Activated T-helper 17 cell treated with anti-CD3 and anti-CD28 coated beads, Interleukin-2, amount 50 U/mL, for 72 hours (primary cell): ENCODE measurements at regions not wholly inside any gene's neighbourhood (a gene's known extent, or its start where the extent isn't known, plus 50 kb on each side); places are given as distances from the start of the nearest gene placed in this dataset.

Experiments
- ATAC-seq: fragments of 150-1000 bp; cut with Tn5 transposase; replicated peaks from 2 replicates; pipeline ENCODE4 v1.10.0; 2021; ENCODE audit warnings: mild to moderate bottlenecking, moderate library complexity
- H3K27ac Mint-ChIP-seq: one replicate; pipeline ENCODE4 v1.8.0; 2022; ENCODE audit warnings: mixed read lengths
- H3K27me3 Mint-ChIP-seq: one replicate; pipeline ENCODE4 v1.8.0; 2022; ENCODE audit warnings: mixed read lengths
- H3K36me3 Mint-ChIP-seq: one replicate; pipeline ENCODE4 v1.8.0; 2022; ENCODE audit warnings: low read depth, mild to moderate bottlenecking, mixed read lengths
- H3K4me1 Mint-ChIP-seq: one replicate; pipeline ENCODE4 v1.8.0; 2022; ENCODE audit warnings: mixed read lengths
- H3K4me3 Mint-ChIP-seq: one replicate; pipeline ENCODE4 v1.8.0; 2022; ENCODE audit warnings: mild to moderate bottlenecking, mixed read lengths
- H3K9me3 Mint-ChIP-seq: one replicate; pipeline ENCODE4 v1.8.0; 2022; ENCODE audit warnings: mixed read lengths

DNA sequence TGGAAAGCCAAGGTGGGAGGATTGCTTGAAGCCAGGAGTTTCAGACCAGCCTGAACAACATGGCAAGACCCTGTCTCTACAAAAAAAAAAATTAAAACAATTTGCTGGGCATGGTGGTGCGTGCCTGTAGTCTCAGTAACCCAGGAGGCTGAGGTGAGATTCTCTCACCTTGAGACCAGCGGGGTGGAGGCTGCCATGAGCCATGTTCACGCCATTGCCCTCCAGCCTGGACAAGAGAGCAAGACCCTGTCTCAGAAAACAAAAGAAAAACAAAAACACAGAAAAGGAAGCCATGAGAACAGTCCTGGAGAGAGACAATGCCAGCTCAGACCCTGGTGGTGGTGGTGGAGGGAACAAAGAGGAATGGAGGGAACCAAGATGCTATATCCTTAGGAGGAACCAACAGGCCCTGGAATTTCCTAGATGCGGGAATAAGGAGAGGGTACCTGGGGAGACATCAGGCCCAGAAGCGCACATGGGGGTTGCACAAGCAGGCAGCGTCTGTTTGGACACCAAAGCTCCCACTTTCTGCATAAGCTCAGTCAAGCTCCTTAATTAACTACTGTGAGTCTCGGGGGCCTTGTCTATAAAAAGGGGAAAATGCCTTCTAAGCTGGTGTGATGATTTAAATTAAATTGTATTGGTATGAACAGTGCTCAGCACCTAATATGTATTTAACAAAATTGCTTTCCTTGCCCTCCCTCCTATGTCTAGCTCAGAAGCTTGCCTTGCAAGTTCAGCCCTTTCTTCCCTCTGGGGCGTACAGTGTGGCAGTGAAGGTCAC lies 143.8 kb downstream of the CCT6B start:
- no peak overlapping the region for H3K4me3 Mint-ChIP-seq
- H3K27ac Mint-ChIP-seq: no peak overlapping the region
- ATAC-seq: no peak
- H3K9me3 Mint-ChIP-seq: no peaks in the 10 kb centered on the region
- H3K27me3 Mint-ChIP-seq: peaks cover 8% of the 10 kb centered on the region
- H3K4me1 Mint-ChIP-seq: no peaks in the 10 kb centered on the region
- no peaks in the 10 kb centered on the region for H3K36me3 Mint-ChIP-seq

DNA sequence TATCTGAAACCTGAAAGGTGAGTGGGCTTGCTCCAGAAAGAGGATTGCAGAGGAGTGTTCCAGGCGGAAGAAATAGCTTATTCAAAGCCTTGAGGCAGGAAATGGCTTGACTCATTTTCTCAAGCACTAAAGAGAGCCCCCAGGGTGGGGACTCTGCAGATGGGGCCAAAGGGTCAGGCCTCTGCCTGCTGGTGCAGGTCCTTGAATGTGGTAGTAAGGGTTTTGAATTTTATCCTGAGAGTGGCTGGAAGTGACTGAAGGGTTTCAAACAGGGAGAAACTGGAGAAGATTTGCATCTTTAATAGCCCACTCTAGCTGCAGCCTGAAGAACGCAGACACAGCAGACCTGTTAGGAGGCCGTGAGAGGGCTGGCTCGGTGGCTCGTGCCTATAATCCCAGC lies 144.4 kb downstream of the CCT6B start:
- ATAC-seq: no peak
- no peaks in the 10 kb centered on the region for H3K4me1 Mint-ChIP-seq
- H3K4me3 Mint-ChIP-seq: no peak overlapping the region

DNA sequence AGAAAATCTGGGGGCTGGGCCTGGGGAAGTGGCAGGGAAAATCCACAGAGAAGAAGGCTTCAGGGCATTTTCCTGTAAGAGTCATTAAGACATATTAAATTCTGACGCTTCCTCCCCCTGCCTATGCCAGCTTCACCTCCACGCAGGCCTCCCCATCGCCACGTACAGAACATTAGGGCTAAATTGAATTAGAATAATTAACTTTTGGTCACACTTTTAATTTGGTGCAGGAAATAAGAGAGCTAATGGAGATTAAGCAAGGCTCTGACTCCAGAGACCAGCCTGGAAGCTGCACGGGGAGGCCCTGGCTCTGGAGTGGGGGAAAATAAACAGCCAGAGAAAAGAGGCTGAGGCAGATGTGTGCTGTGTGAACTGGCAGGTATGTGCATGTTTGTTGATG lies 148.0 kb downstream of the CCT6B start:
- no peak overlapping the region for H3K27ac Mint-ChIP-seq
- ATAC-seq: no peak

More for the DNA sequence above, 144.4 kb downstream of the CCT6B start:
- Mint-ChIP-seq H3K9me3 (no peaks in the 10 kb centered on the region), H3K36me3 (no peaks in the 10 kb centered on the region), H3K27me3 (peaks cover 8% of the 10 kb centered on the region), H3K27ac (no peak overlapping the region)

DNA sequence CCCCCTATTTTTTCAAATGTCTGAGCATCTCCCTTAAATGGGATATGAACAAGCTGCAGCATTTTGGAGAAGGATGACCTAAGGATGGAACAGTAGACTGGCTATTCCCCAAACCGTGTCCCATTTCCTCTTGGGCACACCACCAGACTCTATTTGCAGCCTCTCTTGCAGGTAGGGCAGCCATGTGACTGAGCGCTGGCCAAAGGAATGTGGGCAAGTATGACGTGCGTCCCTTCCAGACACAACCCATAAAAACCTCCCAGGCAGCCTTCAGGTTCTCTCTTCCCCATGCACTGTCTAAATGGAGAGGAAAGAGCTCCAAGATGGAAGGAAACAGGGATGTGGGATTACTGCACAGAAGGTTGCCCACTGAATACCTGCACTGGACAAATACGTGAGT lies 149.7 kb downstream of the CCT6B start:
- no peak overlapping the region for H3K4me3 Mint-ChIP-seq
- no peak overlapping the region for H3K27ac Mint-ChIP-seq
- H3K27me3 Mint-ChIP-seq: peaks cover 10% of the 10 kb centered on the region
- ATAC-seq: no peak
- H3K9me3 Mint-ChIP-seq: no peaks in the 10 kb centered on the region
- H3K4me1 Mint-ChIP-seq: no peaks in the 10 kb centered on the region
- H3K36me3 Mint-ChIP-seq: no peaks in the 10 kb centered on the region

More for the DNA sequence above, 148.0 kb downstream of the CCT6B start:
- H3K27me3 Mint-ChIP-seq: peaks cover 9% of the 10 kb centered on the region
- no peaks in the 10 kb centered on the region for H3K4me1 Mint-ChIP-seq
- no peaks in the 10 kb centered on the region for H3K9me3 Mint-ChIP-seq
- no peaks in the 10 kb centered on the region for H3K36me3 Mint-ChIP-seq
- H3K4me3 Mint-ChIP-seq: no peak overlapping the region

DNA sequence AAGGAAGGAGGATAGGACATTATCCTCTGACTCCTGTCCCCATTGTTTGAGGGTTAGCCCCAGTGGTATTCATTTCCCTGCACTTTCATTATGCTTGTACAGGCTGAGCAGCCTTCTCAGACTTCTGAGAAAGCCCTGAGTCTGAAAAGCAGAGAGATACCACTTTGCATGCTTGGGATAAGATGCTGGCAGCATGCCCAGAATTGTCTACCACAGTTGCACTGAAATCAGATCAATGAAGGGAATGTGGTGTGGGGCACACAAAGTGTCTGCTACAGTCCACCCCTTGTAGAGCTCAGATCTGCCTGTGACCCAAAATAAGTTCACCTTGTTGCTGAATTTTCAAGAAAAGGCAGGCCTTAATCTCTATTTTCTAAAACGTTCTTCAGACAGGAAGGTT lies 160.6 kb downstream of the CCT6B start:
- ATAC-seq: no peak

DNA sequence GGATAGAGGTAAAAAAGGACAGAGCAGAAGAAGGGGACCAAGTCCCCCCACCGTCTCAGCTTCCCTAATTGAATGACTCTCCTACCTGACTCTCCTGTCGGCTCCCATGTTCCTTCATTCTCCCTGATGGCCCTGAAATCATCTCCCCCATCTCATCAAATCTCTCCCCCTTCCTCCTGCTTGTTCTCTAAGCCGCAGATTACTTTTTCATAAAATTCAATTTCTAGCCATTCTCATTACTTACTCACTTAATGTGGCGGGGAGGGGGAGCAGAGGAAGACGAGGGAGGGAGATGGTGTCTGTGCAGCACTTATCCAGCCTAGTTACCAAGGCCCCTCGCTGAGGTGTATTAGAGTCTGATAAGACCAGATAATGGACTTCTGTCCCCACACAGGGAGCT lies 161.5 kb downstream of the CCT6B start:
- no peak overlapping the region for H3K4me3 Mint-ChIP-seq
- H3K4me1 Mint-ChIP-seq: no peaks in the 10 kb centered on the region
- no peak for ATAC-seq
- H3K27ac Mint-ChIP-seq: no peak overlapping the region
- H3K36me3 Mint-ChIP-seq: no peaks in the 10 kb centered on the region
- H3K9me3 Mint-ChIP-seq: no peaks in the 10 kb centered on the region
- H3K27me3 Mint-ChIP-seq: peaks cover 11% of the 10 kb centered on the region

More for the DNA sequence above, 160.6 kb downstream of the CCT6B start:
- Mint-ChIP-seq H3K4me1 (no peaks in the 10 kb centered on the region), H3K4me3 (no peak overlapping the region), H3K27ac (no peak overlapping the region), H3K9me3 (no peaks in the 10 kb centered on the region), H3K27me3 (peaks cover 11% of the 10 kb centered on the region), H3K36me3 (no peaks in the 10 kb centered on the region)

DNA sequence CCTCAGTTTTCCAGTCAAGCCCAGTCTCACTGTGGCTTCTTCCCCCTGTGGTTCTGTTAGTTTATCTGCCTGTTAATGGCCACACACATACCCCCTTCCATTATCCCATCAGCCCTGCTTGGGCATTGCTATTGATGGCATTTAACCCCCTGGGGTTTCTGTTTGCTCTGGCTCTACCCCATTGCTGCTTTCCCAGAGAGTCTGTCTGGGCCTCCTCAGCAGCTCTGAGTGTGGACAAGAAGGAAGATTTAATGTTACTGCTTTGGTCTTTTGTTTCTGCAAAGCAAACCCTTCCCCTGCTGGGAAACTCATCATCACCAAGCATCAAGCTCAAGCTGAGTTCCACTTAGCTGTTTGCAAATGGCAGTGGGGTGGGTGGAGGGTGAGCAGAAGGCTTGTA lies 162.7 kb downstream of the CCT6B start:
- Mint-ChIP-seq H3K36me3 (no peaks in the 10 kb centered on the region), H3K27me3 (peaks cover 15% of the 10 kb centered on the region), H3K4me3 (no peak overlapping the region), H3K4me1 (no peaks in the 10 kb centered on the region), H3K9me3 (no peaks in the 10 kb centered on the region), H3K27ac (no peak overlapping the region)
- ATAC-seq: no peak

DNA sequence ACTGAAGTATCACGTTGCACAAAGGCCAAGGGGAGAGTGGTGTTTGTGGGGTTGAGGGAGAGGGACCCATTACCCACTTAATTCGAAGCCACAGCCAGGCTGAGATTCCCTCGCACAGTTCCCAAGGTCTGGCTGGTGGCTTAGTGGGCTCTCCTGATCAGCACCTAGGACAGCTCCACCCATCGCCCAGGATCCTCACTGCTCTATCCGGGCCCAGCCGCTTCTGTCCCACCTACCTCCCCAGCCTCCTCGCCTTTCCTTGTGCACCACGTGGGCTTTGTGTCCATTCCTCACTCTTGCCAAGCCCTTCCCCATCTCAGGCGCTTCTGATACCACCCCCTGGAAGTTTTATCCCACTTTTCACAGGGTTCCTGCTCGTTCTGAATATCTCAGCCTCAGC lies 163.5 kb downstream of the CCT6B start:
- Mint-ChIP-seq H3K4me3 (no peak overlapping the region), H3K9me3 (no peaks in the 10 kb centered on the region), H3K36me3 (no peaks in the 10 kb centered on the region), H3K4me1 (no peaks in the 10 kb centered on the region), H3K27me3 (peaks cover 12% of the 10 kb centered on the region), H3K27ac (no peak overlapping the region)
- ATAC-seq: no peak

DNA sequence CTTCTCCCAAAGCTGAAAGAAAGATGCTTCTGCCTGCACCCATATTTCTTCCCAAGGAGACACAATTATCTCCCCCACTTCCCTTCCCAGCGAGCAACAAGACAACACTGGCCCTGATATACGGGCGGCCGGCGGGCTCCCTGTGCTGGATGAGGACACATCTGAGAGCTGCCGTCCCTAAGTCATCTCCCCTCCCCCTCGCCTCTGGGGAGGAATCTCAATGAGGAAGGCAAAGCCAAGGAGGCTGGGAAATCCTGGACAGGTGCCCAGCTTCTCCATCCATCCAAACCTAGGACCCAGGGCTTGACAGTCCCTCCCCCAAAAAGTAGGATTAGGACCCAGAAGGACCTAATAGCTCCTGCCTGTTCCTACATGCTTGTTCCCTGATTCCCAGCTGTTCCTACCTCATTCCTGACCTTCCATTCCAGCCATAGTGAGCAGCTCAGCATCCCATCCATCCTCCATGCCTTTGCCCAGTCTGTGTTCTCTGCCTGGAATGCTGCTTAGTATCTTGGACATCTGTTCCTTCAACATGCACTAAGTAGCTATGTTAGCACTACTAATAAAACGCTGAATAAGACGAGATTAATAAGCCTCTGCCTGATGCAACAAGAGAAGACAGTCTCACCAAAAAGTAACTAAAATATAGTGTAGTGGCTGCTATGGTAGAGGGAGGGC lies 167.9 kb downstream of the CCT6B start:
- Mint-ChIP-seq H3K9me3 (no peaks in the 10 kb centered on the region), H3K4me1 (no peaks in the 10 kb centered on the region), H3K4me3 (no peak overlapping the region), H3K36me3 (no peaks in the 10 kb centered on the region), H3K27me3 (peaks cover 13% of the 10 kb centered on the region), H3K27ac (no peak overlapping the region)
- no peak for ATAC-seq

DNA sequence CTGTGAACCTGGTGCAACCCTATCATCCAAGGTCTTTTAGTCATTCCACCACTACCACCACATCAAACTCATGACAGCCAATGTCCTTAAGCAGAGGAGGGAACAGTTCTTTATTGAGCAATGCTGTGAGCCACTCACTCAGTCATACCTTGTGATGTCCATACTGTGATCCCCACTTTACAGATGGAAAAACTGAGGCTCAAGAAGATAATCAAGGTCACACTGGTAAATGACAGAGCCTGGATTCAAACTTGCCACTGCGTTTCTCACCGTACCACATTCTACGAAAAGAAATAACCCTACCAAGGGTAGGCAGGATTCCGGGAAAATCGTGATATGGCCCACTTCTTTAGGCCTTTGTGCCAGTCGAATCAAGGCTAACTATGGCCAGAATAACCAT lies 172.6 kb downstream of the CCT6B start:
- no peaks in the 10 kb centered on the region for H3K36me3 Mint-ChIP-seq

DNA sequence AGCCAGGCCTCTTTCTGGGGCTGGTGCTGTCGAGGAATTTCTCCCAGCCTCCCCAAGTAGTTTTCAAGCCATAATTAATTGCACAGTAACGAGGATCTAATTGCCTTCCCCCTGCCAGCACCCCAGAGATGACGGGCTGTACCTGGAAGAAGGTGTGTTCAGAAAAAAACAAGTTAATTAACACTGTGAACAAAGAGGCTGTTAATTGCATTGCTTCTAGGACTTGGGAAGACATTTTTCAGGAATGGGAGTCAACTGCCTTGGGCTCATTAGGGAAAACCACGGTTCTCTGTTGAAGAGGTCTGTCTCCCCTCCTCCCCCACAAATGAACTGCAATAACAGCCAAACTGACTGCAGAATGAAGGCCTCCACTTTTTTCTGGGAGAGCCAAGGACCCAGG lies 176.7 kb downstream of the CCT6B start:
- H3K27me3 Mint-ChIP-seq: no peaks in the 10 kb centered on the region
- no peak for ATAC-seq
- no peaks in the 10 kb centered on the region for H3K4me1 Mint-ChIP-seq
- no peak overlapping the region for H3K27ac Mint-ChIP-seq
- H3K4me3 Mint-ChIP-seq: no peak overlapping the region
- peaks cover 2% of the 10 kb centered on the region for H3K9me3 Mint-ChIP-seq
- no peaks in the 10 kb centered on the region for H3K36me3 Mint-ChIP-seq

More for the DNA sequence above, 172.6 kb downstream of the CCT6B start:
- Mint-ChIP-seq H3K27me3 (peaks cover 10% of the 10 kb centered on the region), H3K27ac (no peak overlapping the region), H3K4me1 (no peaks in the 10 kb centered on the region), H3K4me3 (no peak overlapping the region), H3K9me3 (no peaks in the 10 kb centered on the region)
- no peak for ATAC-seq

DNA sequence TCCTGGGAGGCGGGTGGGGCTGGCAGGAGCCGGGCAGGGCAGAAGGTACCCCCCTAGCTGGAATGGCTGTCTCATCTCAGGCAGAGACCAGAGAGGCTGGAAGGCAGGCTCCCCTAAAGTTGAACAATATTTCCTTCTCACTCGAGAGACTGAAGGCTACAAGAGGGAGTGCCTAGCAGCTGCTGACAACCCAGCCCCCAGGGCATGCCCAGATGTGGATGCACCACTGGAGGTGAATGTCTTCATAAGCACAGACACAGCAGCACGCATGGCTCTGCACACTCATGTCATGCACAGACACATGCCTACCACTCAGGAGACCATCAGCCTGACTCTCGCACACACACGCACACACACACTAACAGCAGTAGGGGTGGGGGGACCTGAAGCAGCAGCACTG lies 179.0 kb downstream of the CCT6B start:
- H3K9me3 Mint-ChIP-seq: peaks cover 8% of the 10 kb centered on the region
- H3K27me3 Mint-ChIP-seq: peaks cover 4% of the 10 kb centered on the region
- ATAC-seq: no peak
- H3K36me3 Mint-ChIP-seq: no peaks in the 10 kb centered on the region
- no peak overlapping the region for H3K4me3 Mint-ChIP-seq
- no peaks in the 10 kb centered on the region for H3K4me1 Mint-ChIP-seq
- no peak overlapping the region for H3K27ac Mint-ChIP-seq

DNA sequence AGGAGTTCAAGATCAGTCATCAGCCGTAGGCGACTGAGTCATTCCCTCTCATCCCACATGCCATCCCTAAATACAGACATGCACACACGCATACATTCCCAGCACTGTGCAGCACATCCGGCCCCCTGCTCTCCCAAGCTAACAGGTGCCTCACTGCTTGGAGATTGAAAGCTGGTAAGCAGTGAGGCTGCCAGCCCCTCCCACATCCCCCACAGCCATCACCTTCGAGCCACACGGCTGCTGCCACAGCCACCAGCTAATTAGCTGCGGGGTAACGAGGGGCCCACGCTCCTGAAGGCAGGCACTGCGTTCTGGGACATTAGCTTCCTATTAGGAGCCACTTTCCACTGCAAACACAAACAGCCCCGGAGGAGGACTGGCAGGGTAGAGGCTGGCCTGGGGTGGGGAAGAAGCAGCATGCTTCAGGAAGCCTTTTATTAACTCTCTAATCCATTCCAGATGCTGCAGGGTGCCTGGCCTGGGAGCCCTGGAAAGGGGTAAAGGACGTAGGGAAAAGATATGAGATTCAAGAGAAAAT lies 179.6 kb downstream of the CCT6B start:
- Mint-ChIP-seq H3K4me1 (no peaks in the 10 kb centered on the region), H3K36me3 (no peaks in the 10 kb centered on the region), H3K27ac (no peak overlapping the region), H3K9me3 (peaks cover 8% of the 10 kb centered on the region), H3K4me3 (no peak overlapping the region), H3K27me3 (peaks cover 4% of the 10 kb centered on the region)
- no peak for ATAC-seq

DNA sequence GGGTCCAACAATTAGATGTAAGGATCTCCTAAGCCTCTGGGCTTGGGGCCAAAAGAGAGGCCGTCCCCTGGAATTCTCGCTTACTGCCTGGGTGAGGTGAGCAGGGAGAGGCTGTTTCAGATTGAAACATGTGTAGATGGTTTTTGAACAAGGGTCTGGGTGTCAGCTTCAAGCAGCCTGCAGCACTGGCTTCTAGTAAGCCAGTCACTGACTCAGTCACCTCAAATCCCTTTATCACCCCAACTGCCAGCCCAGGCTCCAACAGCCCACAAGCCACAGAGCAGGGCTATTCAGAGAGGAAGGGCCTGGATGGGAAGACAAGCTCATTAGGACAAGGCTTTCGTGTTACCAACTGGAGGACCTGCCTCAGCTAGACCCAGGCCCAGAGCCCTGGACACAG lies 180.2 kb downstream of the CCT6B start:
- Mint-ChIP-seq H3K4me3 (no peak overlapping the region), H3K36me3 (no peaks in the 10 kb centered on the region), H3K27ac (no peak overlapping the region), H3K4me1 (no peaks in the 10 kb centered on the region), H3K27me3 (peaks cover 4% of the 10 kb centered on the region), H3K9me3 (peaks cover 8% of the 10 kb centered on the region)
- ATAC-seq: no peak

DNA sequence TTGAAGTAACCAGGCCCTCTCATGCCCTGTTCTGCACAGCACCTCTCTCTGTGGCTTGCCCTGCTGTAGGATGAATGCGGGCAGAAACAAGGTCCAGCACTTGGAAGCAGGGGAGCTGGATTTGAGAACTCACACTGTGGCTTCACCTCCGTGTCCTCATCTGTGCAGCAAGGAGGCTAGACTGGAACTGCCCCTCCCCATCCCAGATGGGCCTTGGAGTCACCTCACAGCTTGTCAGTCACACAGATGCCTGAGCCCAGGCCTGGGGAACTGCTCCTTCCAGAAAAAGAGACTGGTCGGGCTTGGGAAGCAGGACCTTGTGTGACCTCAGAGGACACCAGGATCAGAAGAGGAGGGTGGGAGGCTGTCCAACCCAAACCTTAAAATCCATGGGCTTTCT lies 180.8 kb downstream of the CCT6B start:
- peaks cover 8% of the 10 kb centered on the region for H3K9me3 Mint-ChIP-seq

More for the DNA sequence above, 180.8 kb downstream of the CCT6B start:
- no peaks in the 10 kb centered on the region for H3K4me1 Mint-ChIP-seq
- ATAC-seq: no peak
- H3K4me3 Mint-ChIP-seq: no peak overlapping the region
- no peak overlapping the region for H3K27ac Mint-ChIP-seq
- H3K27me3 Mint-ChIP-seq: peaks cover 4% of the 10 kb centered on the region
- H3K36me3 Mint-ChIP-seq: no peaks in the 10 kb centered on the region
